Body of pancreas (tissue), 4 donors: ENCODE measurements at regions not wholly inside any gene's neighbourhood (a gene's known extent, or its start where the extent isn't known, plus 50 kb on each side); places are given as distances from the start of the nearest gene placed in this dataset.

Experiments
- CTCF ChIP-seq, 7 experiments: fragments of 450-650 bp in 4 of 7; fragments of 200-600 bp in 3 of 7; sonication (generic) in 3 of 7; IDR thresholded peaks; one replicate each; pipeline ENCODE4 v1.5.1; 2016 to 2019; ENCODE audit warnings: antibody characterized with exemption in 7 of 7
- POLR2A ChIP-seq, 3 donors: fragments of 450-650 bp; IDR thresholded peaks; one replicate each; pipeline ENCODE4 v1.6.1; 2016; ENCODE audit warnings: antibody characterized with exemption in 3 of 3, mild to moderate bottlenecking in 2 of 3

- TF ChIP-seq CTCF (IDR thresholded peaks at IDR 0.05) (no peak), POLR2A (IDR thresholded peaks at IDR 0.05) (no peak)
These were observed 199.5 kb upstream of the IGFBP7 start for GRCh38 chr4:57309658-57310057.
